GM10266 (cell line): ENCODE measurements at regions not wholly inside any gene's neighbourhood (a gene's known extent, or its start where the extent isn't known, plus 50 kb on each side); places are given as distances from the start of the nearest gene placed in this dataset.

ENCODE experiments used
- DNase-seq: peaks from one replicate; pipeline ENCODE4 v3.0.0; 2012; ENCODE audit errors: extremely low spot score
- TF ChIP-seq, protein P1 (sequence below): IDR thresholded peaks from 2 replicates; pipeline ENCODE4 v1.5.1; 2012; ENCODE audit warnings: mild to moderate bottlenecking, low read depth; ENCODE audit not compliant: control insufficient read depth, insufficient read depth; ENCODE audit errors: missing control alignments

- TF ChIP-seq, protein P1, sequence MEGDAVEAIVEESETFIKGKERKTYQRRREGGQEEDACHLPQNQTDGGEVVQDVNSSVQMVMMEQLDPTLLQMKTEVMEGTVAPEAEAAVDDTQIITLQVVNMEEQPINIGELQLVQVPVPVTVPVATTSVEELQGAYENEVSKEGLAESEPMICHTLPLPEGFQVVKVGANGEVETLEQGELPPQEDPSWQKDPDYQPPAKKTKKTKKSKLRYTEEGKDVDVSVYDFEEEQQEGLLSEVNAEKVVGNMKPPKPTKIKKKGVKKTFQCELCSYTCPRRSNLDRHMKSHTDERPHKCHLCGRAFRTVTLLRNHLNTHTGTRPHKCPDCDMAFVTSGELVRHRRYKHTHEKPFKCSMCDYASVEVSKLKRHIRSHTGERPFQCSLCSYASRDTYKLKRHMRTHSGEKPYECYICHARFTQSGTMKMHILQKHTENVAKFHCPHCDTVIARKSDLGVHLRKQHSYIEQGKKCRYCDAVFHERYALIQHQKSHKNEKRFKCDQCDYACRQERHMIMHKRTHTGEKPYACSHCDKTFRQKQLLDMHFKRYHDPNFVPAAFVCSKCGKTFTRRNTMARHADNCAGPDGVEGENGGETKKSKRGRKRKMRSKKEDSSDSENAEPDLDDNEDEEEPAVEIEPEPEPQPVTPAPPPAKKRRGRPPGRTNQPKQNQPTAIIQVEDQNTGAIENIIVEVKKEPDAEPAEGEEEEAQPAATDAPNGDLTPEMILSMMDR: no peak
- DNase-seq: no peak
Measured at GRCh38 chr11:93959663-93960062, 61.5 kb upstream of the HEPHL1 start.

DNA sequence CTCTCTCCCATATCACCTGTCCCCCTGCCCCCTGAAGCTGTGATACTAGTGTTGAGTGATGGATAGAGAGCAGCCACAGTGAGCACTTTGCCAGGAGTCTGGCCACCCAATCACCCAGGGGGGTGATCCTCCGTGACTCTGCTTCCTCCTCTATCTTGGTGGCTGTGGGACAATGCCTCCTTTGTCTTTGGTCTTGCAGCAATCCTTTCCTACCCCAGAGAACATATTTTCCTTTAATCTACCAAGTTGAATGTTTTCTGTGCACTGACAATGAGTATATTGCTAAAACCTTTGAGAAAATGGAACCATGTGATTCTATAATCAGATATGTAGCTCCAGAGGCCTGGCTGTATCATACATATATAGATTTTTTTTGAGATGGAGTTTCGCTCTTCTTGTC lies 58.1 kb upstream of the HEPHL1 start:
- no peak for DNase-seq
- TF ChIP-seq, protein P1: no peak

- TF ChIP-seq, protein P1: no peak
- no peak for DNase-seq
Measured at GRCh38 chr11:93967258-93967657, 53.9 kb upstream of the HEPHL1 start.

- TF ChIP-seq, protein P1: no peak
- no peak for DNase-seq
Measured at GRCh38 chr11:93967944-93968343, 53.2 kb upstream of the HEPHL1 start.

GRCh38 chr11:93969925-93970922 lies 50.9 kb upstream of the HEPHL1 start:
- TF ChIP-seq, protein P1: no peak
- no peak for DNase-seq
